ENCODE measurements at regions not wholly inside any gene's neighbourhood (a gene's known extent, or its start where the extent isn't known, plus 50 kb on each side); places are given as distances from the start of the nearest gene placed in this dataset.

DNA sequence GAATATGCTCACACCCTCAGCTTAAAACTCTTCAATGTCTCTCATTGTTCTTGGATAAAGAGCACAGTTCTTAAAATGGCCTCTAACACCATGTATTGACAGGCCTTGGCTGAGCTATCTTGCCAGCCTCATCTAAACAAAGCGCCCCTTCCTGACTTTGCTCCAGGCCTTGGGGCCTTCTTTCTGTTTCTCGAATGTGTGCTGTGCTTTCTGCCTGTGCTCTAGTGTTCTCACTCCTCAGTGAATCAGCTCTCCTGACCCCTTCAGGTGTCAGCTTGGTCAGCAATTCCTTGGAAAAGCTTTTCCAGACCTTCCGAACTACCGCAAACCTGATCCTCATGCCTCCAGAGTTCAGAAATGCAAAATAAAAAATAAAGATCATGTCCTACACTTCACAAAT is 346.3 kb upstream of the FSTL5 start:
- ATAC-seq (ENCODE audit: low read depth) (no peak), DNase-seq (ENCODE audit: low spot score) (no peak)
- H3K4me1 ChIP-seq (ENCODE audit: insufficient read depth, poor library complexity, severe bottlenecking), result no peaks in the 10 kb centered on the region
- no peak overlapping the region for H3K4me3 ChIP-seq (ENCODE audit: severe bottlenecking)
- H3K27ac ChIP-seq (ENCODE audit: poor library complexity, severe bottlenecking), result no peak overlapping the region
- H3K36me3 ChIP-seq (ENCODE audit: low read depth), result no peaks in the 10 kb centered on the region
- no peaks in the 10 kb centered on the region for H3K9me3 ChIP-seq (ENCODE audit: severe bottlenecking)
- TF ChIP-seq, protein P1, sequence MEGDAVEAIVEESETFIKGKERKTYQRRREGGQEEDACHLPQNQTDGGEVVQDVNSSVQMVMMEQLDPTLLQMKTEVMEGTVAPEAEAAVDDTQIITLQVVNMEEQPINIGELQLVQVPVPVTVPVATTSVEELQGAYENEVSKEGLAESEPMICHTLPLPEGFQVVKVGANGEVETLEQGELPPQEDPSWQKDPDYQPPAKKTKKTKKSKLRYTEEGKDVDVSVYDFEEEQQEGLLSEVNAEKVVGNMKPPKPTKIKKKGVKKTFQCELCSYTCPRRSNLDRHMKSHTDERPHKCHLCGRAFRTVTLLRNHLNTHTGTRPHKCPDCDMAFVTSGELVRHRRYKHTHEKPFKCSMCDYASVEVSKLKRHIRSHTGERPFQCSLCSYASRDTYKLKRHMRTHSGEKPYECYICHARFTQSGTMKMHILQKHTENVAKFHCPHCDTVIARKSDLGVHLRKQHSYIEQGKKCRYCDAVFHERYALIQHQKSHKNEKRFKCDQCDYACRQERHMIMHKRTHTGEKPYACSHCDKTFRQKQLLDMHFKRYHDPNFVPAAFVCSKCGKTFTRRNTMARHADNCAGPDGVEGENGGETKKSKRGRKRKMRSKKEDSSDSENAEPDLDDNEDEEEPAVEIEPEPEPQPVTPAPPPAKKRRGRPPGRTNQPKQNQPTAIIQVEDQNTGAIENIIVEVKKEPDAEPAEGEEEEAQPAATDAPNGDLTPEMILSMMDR (IDR thresholded peaks at IDR 0.05; ENCODE audit: poor library complexity, severe bottlenecking), result no peak
- no peaks in the 10 kb centered on the region for H3K27me3 ChIP-seq (ENCODE audit: insufficient read depth, poor library complexity, severe bottlenecking)

DNA sequence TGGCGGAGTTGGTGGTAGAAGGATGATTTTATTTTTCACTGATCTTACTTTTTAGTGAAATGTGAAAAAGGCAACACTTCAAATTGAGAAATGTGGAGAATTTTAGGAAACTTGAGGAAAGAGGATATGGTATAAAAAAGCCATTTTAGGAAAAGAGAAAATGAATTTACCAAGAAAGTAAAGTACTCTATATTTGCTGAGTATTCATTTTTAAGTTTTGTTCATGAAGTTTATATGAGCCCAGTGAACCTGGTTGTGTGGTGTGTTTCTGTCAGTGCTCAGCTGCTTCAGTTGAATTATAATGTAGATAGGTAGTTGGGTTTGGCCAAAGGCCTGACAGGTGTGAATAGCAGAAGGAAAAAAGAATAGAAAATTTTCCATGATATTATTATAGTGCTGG is 345.5 kb upstream of the FSTL5 start:
- no peaks in the 10 kb centered on the region for H3K27me3 ChIP-seq (ENCODE audit: insufficient read depth, poor library complexity, severe bottlenecking)
- H3K36me3 ChIP-seq (ENCODE audit: low read depth), result no peaks in the 10 kb centered on the region
- TF ChIP-seq, protein P1 (IDR thresholded peaks at IDR 0.05; ENCODE audit: poor library complexity, severe bottlenecking), result no peak
- ATAC-seq (ENCODE audit: low read depth) (no peak), DNase-seq (ENCODE audit: low spot score) (no peak)
- no peaks in the 10 kb centered on the region for H3K9me3 ChIP-seq (ENCODE audit: severe bottlenecking)
- no peak overlapping the region for H3K4me3 ChIP-seq (ENCODE audit: severe bottlenecking)
- no peak overlapping the region for H3K27ac ChIP-seq (ENCODE audit: poor library complexity, severe bottlenecking)
- H3K4me1 ChIP-seq (ENCODE audit: insufficient read depth, poor library complexity, severe bottlenecking), result no peaks in the 10 kb centered on the region

GRCh38 chr4:162506253-162506652 is 342.5 kb upstream of the FSTL5 start:
- Histone ChIP-seq H3K4me3 (ENCODE audit: severe bottlenecking) (no peak overlapping the region), H3K36me3 (ENCODE audit: low read depth) (no peaks in the 10 kb centered on the region), H3K27me3 (ENCODE audit: insufficient read depth, poor library complexity, severe bottlenecking) (no peaks in the 10 kb centered on the region), H3K4me1 (ENCODE audit: insufficient read depth, poor library complexity, severe bottlenecking) (no peaks in the 10 kb centered on the region), H3K27ac (ENCODE audit: poor library complexity, severe bottlenecking) (no peak overlapping the region), H3K9me3 (ENCODE audit: severe bottlenecking) (no peaks in the 10 kb centered on the region)
- TF ChIP-seq, protein P1 (IDR thresholded peaks at IDR 0.05; ENCODE audit: poor library complexity, severe bottlenecking), result no peak
- DNase-seq (ENCODE audit: low spot score) (no peak), ATAC-seq (ENCODE audit: low read depth) (no peak)

DNA sequence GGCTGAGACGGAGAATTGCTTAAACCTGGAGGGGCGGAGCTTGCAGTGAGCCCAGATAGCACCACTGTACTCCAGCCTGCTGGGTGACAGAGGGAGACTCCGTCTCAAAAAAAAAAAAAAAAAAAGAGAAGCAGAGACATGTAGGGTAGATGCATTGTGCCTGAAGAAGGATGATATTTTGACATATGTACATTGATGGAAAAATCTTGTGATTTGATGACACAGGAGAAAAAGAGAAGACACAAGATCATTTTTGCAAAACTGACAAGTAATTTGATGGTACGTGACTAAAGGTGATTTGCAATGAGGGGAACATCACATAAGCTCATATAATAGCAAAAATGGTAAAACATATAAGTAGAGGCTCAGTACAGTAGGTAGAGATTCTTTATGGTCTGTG is 340.1 kb upstream of the FSTL5 start:
- TF ChIP-seq, protein P1 (IDR thresholded peaks at IDR 0.05; ENCODE audit: poor library complexity, severe bottlenecking), result no peak
- H3K9me3 ChIP-seq (ENCODE audit: severe bottlenecking), result peaks cover 2% of the 10 kb centered on the region
- no peaks in the 10 kb centered on the region for H3K27me3 ChIP-seq (ENCODE audit: insufficient read depth, poor library complexity, severe bottlenecking)
- no peaks in the 10 kb centered on the region for H3K4me1 ChIP-seq (ENCODE audit: insufficient read depth, poor library complexity, severe bottlenecking)
- DNase-seq (ENCODE audit: low spot score), result no peak
- H3K27ac ChIP-seq (ENCODE audit: poor library complexity, severe bottlenecking), result no peak overlapping the region
- no peaks in the 10 kb centered on the region for H3K36me3 ChIP-seq (ENCODE audit: low read depth)
- ATAC-seq (ENCODE audit: low read depth), result no peak
- H3K4me3 ChIP-seq (ENCODE audit: severe bottlenecking), result no peak overlapping the region

- TF ChIP-seq, protein P1 (IDR thresholded peaks at IDR 0.05; ENCODE audit: poor library complexity, severe bottlenecking), result no peak
- Histone ChIP-seq H3K4me1 (ENCODE audit: insufficient read depth, poor library complexity, severe bottlenecking) (no peaks in the 10 kb centered on the region), H3K9me3 (ENCODE audit: severe bottlenecking) (peaks cover 2% of the 10 kb centered on the region), H3K27ac (ENCODE audit: poor library complexity, severe bottlenecking) (no peak overlapping the region), H3K36me3 (ENCODE audit: low read depth) (no peaks in the 10 kb centered on the region), H3K27me3 (ENCODE audit: insufficient read depth, poor library complexity, severe bottlenecking) (no peaks in the 10 kb centered on the region), H3K4me3 (ENCODE audit: severe bottlenecking) (no peak overlapping the region)
- DNase-seq (ENCODE audit: low spot score), result no peak
- no peak for ATAC-seq (ENCODE audit: low read depth)
These were observed 338.3 kb upstream of the FSTL5 start for GRCh38 chr4:162502109-162502508.

Measured in RWPE2 (cell line).